Heart left ventricle (tissue), 13 donors: ENCODE measurements at regions not wholly inside any gene's neighbourhood (a gene's known extent, or its start where the extent isn't known, plus 50 kb on each side); places are given as distances from the start of the nearest gene placed in this dataset.

Experiments
- CTCF ChIP-seq, 12 donors: fragments of 200-600 bp; sonication (generic) in 4 of 12; IDR thresholded peaks; one replicate each; pipeline versions ENCODE4 v1.5.0 to v1.8.0; 2018 to 2022; ENCODE audit warnings: antibody characterized with exemption in 12 of 12, mild to moderate bottlenecking in 5 of 12
- POLR2A ChIP-seq, 2 donors: fragments of 450-650 bp; IDR thresholded peaks; one replicate each; pipeline ENCODE4 v1.6.1; 2017; ENCODE audit warnings: antibody characterized with exemption in 2 of 2, mild to moderate bottlenecking in 2 of 2, moderate library complexity in 2 of 2
- donor health status: ischemic (EF 13 %, LVEDD 7.1; RV severe dilation, severe dysfunction).
- donor health status: DM: no; HTN: yes; CAD: no.
- donor health status: DM: no; HTN: no; CAD: no.
- donor health status: ischemic (EF 25% LVEDD 6.9; RV normal size, moderate dysfunction).
- donor health status: ischemic (EF 25% LVEDD 5.7; RV mildly dilated, moderate dysfunction).
- donor health status: ischemic (EF 35%, LVEDD 5.7; RV mildly dilated, moderate dysfunction).
- donor health status: nonischemic (EF 11% LVEDD 7.7; RV severe dilation, severe dysfunction).
- donor health status: DM: yes; HTN: yes; CAD: no.
- donor health status: PGD.
- donor health status: ischemic (EF 29% LVEDD 5.4; RV normal size, mild dysfunction).
- donor health status: nonischemic (EF 23%, LVEDD 6.1; RV moderate dilation, normal function).

GRCh38 chr18:33828949-33829348, 250.9 kb downstream of the ASXL3 start:
- TF ChIP-seq CTCF (IDR thresholded peaks at IDR 0.05) (no peak), POLR2A (IDR thresholded peaks at IDR 0.05) (no peak)
